CD4-positive, alpha-beta T cell (primary cell): ENCODE measurements at regions not wholly inside any gene's neighbourhood (a gene's known extent, or its start where the extent isn't known, plus 50 kb on each side); places are given as distances from the start of the nearest gene placed in this dataset.

Source experiments
- ATAC-seq: fragments of 200-7000 bp; cut with Tn5 transposase; one replicate; pipeline ENCODE4 v1.10.0; 2022; ENCODE audit warnings: mild to moderate bottlenecking; ENCODE audit not compliant: poor library complexity
- CTCF ChIA-PET: fragments of 350-600 bp; sonication (Branson Sonifier 250); formaldehyde crosslinking; loops from one replicate; lab custom pipeline; 2021; ENCODE audit warnings: antibody characterized with exemption, inconsistent platforms; lab: Charles Lee
- POLR2A ChIA-PET: fragments of 350-600 bp; sonication (Branson Sonifier 250); formaldehyde crosslinking; loops from one replicate; lab custom pipeline; 2021; ENCODE audit warnings: antibody characterized with exemption, inconsistent platforms; lab: Charles Lee
- DNase-seq, 14 experiments: peaks; one replicate each; pipeline ENCODE4 v3.0.0-alpha.2; 2013 to 2020; ENCODE audit warnings: mixed read lengths in 2 of 14
- H3K27ac ChIP-seq, 2 donors: one replicate each; pipeline versions ENCODE4 v1.5.1 to v1.7.0; 2013; ENCODE audit warnings: low read length in 2 of 2, low read depth in 1 of 2, mild to moderate bottlenecking in 1 of 2
- H3K27me3 ChIP-seq, 2 experiments: 1 replicate in 1 of 2; 2 replicates in 1 of 2; pipeline versions ENCODE4 v1.6.1 to v1.7.0; 2013; ENCODE audit warnings: low read length in 2 of 2, control low read depth in 1 of 2, mild to moderate bottlenecking in 1 of 2, moderate library complexity in 1 of 2; ENCODE audit not compliant: insufficient read depth in 2 of 2, control insufficient read depth in 1 of 2
- H3K36me3 ChIP-seq: one replicate; pipeline ENCODE4 v1.6.1; 2013; ENCODE audit warnings: low read length, control low read depth; ENCODE audit not compliant: insufficient read depth
- H3K4me1 ChIP-seq: one replicate; pipeline ENCODE4 v1.6.1; 2013; ENCODE audit warnings: low read length, control low read depth; ENCODE audit not compliant: insufficient read depth
- H3K4me3 ChIP-seq: one replicate; pipeline ENCODE4 v1.5.1; 2013; ENCODE audit warnings: mild to moderate bottlenecking, low read length, moderate library complexity
- H3K9me3 ChIP-seq, 2 experiments: 1 replicate in 1 of 2; 2 replicates in 1 of 2; pipeline versions ENCODE4 v1.6.1 to v1.7.0; 2013; ENCODE audit warnings: low read length in 2 of 2, mild to moderate bottlenecking in 2 of 2, control low read depth in 1 of 2, moderate library complexity in 1 of 2; ENCODE audit not compliant: control insufficient read depth in 1 of 2, insufficient read depth in 1 of 2
- H3K27ac Mint-ChIP-seq: one replicate; pipeline ENCODE4 v1.8.0; 2020; ENCODE audit warnings: mixed read lengths
- H3K27me3 Mint-ChIP-seq: one replicate; pipeline ENCODE4 v1.8.0; 2021; ENCODE audit warnings: mixed read lengths
- H3K36me3 Mint-ChIP-seq: one replicate; pipeline ENCODE4 v1.8.0; 2021; ENCODE audit warnings: low read depth, mixed read lengths
- H3K4me1 Mint-ChIP-seq: one replicate; pipeline ENCODE4 v1.8.0; 2021; ENCODE audit warnings: low read depth, mixed read lengths
- H3K4me3 Mint-ChIP-seq: one replicate; pipeline ENCODE4 v1.8.0; 2020; ENCODE audit warnings: mild to moderate bottlenecking, mixed read lengths
- H3K9me3 Mint-ChIP-seq: one replicate; pipeline ENCODE4 v1.8.0; 2020; ENCODE audit warnings: mixed read lengths
- intact Hi-C, 2 experiments: fragments of 100-400 bp; cut with DNase I in 1 of 2; cut with micrococcal nuclease in 1 of 2; formaldehyde crosslinking; loops; one replicate each; pipeline versions ENCODE4 v1.15.1 to v1.9.0; 2023 to 2025; cut with DNase I, micrococcal nuclease
- TF ChIP-seq, protein P1 (sequence below): fragments of 200-600 bp; IDR thresholded peaks from one replicate; pipeline ENCODE4 v1.8.0; 2022; ENCODE audit warnings: antibody characterized with exemption, mild to moderate bottlenecking

DNA sequence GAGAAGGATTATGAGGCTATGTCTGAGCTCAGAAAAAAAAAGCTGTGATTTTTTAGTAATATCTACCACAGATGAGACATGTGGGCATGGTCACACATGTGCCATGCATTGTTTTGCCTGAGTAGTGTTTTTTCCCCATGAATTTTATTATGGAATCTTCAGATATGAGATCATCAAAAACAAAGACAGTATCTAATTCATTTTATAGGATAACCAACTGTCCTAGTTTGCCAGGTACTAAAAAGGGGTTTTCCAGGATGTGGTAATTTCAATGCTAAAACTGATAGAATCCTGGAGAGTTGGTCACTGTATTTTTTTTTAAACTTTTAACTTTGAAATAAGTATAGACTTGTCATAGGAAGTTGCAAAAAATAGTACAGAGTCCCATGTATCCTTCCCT lies 127.4 kb upstream of the MAP3K7 start:
- Histone ChIP-seq H3K4me3 (no peak overlapping the region), H3K27ac (no peak overlapping the region), H3K27me3 (peaks cover 4 to 10% of the 10 kb centered on the region in 2 experiments), H3K9me3 (no peaks in the 10 kb centered on the region), H3K4me1 (no peaks in the 10 kb centered on the region), H3K36me3 (no peaks in the 10 kb centered on the region)
- ChIA-PET CTCF (interaction anchor here (1.0 kb wide), 1 partner anchor 12 kb away, joined by 4 read pairs; no protein-coding TSS in a partner anchor), POLR2A (no interaction called here)
- H3K27me3 Mint-ChIP-seq: peaks cover 44% of the 10 kb centered on the region
- no peaks in the 10 kb centered on the region for H3K4me1 Mint-ChIP-seq
- intact Hi-C loops: no loop called here
- no peak overlapping the region for H3K4me3 Mint-ChIP-seq
- DNase-seq (no peak), ATAC-seq (no peak)
- TF ChIP-seq, protein P1, sequence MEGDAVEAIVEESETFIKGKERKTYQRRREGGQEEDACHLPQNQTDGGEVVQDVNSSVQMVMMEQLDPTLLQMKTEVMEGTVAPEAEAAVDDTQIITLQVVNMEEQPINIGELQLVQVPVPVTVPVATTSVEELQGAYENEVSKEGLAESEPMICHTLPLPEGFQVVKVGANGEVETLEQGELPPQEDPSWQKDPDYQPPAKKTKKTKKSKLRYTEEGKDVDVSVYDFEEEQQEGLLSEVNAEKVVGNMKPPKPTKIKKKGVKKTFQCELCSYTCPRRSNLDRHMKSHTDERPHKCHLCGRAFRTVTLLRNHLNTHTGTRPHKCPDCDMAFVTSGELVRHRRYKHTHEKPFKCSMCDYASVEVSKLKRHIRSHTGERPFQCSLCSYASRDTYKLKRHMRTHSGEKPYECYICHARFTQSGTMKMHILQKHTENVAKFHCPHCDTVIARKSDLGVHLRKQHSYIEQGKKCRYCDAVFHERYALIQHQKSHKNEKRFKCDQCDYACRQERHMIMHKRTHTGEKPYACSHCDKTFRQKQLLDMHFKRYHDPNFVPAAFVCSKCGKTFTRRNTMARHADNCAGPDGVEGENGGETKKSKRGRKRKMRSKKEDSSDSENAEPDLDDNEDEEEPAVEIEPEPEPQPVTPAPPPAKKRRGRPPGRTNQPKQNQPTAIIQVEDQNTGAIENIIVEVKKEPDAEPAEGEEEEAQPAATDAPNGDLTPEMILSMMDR: no peak
- H3K27ac Mint-ChIP-seq: no peak overlapping the region
- H3K9me3 Mint-ChIP-seq: no peaks in the 10 kb centered on the region
- no peaks in the 10 kb centered on the region for H3K36me3 Mint-ChIP-seq

DNA sequence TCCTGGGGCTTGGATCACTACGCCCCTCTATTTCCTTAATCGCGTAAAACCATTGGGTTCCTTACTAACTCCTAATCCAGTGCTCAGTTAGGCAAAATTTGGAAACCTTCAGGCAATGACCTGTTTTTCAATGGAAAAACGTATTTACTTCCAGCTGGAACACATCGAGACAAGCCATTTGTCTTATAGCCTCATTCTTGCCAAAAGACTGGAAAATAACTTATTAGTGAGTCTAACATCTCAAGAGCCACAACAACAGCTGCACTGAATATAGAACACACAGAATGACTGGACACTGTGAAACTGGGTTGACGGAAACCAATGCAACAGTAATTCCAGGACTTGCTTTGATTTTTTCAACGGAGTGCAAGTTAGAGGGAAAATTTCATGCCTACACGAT lies 125.2 kb upstream of the MAP3K7 start:
- intact Hi-C loops: no loop called here
- no peak overlapping the region for H3K27ac Mint-ChIP-seq
- H3K4me1 ChIP-seq: no peaks in the 10 kb centered on the region
- H3K4me1 Mint-ChIP-seq: no peaks in the 10 kb centered on the region
- no peak overlapping the region for H3K27ac ChIP-seq
- peaks cover 48% of the 10 kb centered on the region for H3K27me3 Mint-ChIP-seq
- no peaks in the 10 kb centered on the region for H3K9me3 ChIP-seq
- ATAC-seq (no peak), DNase-seq (no peak)
- H3K36me3 Mint-ChIP-seq: no peaks in the 10 kb centered on the region
- ChIA-PET POLR2A (no interaction called here), CTCF (no interaction called here)
- H3K9me3 Mint-ChIP-seq: no peaks in the 10 kb centered on the region
- no peak overlapping the region for H3K4me3 Mint-ChIP-seq
- TF ChIP-seq, protein P1: no peak
- H3K27me3 ChIP-seq: peaks cover 4 to 11% of the 10 kb centered on the region in 2 experiments
- no peak overlapping the region for H3K4me3 ChIP-seq
- no peaks in the 10 kb centered on the region for H3K36me3 ChIP-seq

DNA sequence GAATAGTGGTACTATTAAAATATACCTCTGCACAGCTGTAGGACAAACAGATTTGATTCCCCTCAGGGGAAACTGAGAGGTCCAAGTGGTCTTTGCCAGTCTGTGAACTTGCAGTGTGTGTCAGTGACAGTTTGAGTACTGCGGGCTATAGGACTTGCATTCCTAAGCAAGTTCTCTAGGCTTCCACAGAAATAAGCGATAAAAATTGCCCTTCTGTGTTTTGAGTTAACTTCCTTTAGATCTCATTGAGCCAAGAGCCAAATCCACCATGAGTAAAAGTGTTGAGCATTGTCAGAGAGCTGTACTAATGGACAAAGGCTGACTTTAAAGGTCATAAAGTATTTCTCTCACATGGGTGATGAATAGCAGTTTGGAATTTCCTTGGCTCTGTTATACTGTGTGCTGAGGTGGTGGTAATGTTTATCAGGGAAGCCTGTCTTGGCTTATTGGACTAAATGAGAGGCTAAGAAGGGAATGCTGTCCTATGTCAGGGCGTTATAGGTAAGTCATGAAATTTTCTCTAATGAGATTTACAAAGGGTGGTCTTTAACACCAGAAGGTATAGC lies 122.6 kb upstream of the MAP3K7 start:
- Mint-ChIP-seq H3K27me3 (peaks cover 38% of the 10 kb centered on the region), H3K36me3 (no peaks in the 10 kb centered on the region), H3K9me3 (no peaks in the 10 kb centered on the region), H3K4me1 (no peaks in the 10 kb centered on the region), H3K4me3 (no peak overlapping the region), H3K27ac (no peak overlapping the region)
- Histone ChIP-seq H3K4me3 (no peak overlapping the region), H3K27ac (no peak overlapping the region), H3K36me3 (no peaks in the 10 kb centered on the region), H3K27me3 (peaks cover 4 to 8% of the 10 kb centered on the region in 2 experiments), H3K4me1 (no peaks in the 10 kb centered on the region), H3K9me3 (no peaks in the 10 kb centered on the region)
- ChIA-PET CTCF (no interaction called here), POLR2A (no interaction called here)
- no peak for DNase-seq
- intact Hi-C loops: no loop called here
- ATAC-seq: no peak
- TF ChIP-seq, protein P1: no peak
